Caco-2 (cell line): ENCODE measurements at regions not wholly inside any gene's neighbourhood (a gene's known extent, or its start where the extent isn't known, plus 50 kb on each side); places are given as distances from the start of the nearest gene placed in this dataset.

Experiments used
- BruUV-seq: library from RNA; stranded (reverse); fragments of 400-500 nt; replicated peaks from 2 replicates; lab custom pipeline; 2021; lab: Mats Ljungman, UMichigan
- CTCF ChIA-PET: fragments of 300-600 bp; sonication (Branson Sonifier 250); formaldehyde crosslinking; loops from one replicate; lab custom pipeline; 2022; ENCODE audit warnings: antibody characterized with exemption; lab: Charles Lee
- POLR2A ChIA-PET: fragments of 300-600 bp; sonication (Branson Sonifier 250); formaldehyde crosslinking; loops from one replicate; lab custom pipeline; 2022; ENCODE audit warnings: antibody characterized with exemption; lab: Charles Lee
- DNase-seq, 2 experiments: peaks; one replicate each; pipeline versions ENCODE4 v3.0.0 to v3.0.0-alpha.2; 2020 to 2022
- H3K27me3 ChIP-seq: replicated peaks from 2 replicates; pipeline ENCODE4 v1.6.0; 2011; ENCODE audit warnings: low read length; ENCODE audit not compliant: control insufficient read depth, insufficient read depth
- H3K36me3 ChIP-seq: 2 replicates; pipeline ENCODE4 v1.5.1; 2011; ENCODE audit warnings: low read length; ENCODE audit not compliant: control insufficient read depth, insufficient read depth
- H3K4me1 ChIP-seq: fragments of 250-450 bp; sonication (Bioruptor Pico); 2 replicates; pipeline ENCODE4 v1.5.1; 2020; ENCODE audit warnings: mild to moderate bottlenecking
- H3K4me3 ChIP-seq: 2 replicates; pipeline ENCODE4 v1.5.1; 2011; ENCODE audit warnings: low read depth, mild to moderate bottlenecking, control low read depth, low read length
- H3K9me3 ChIP-seq: fragments of 250-450 bp; sonication (Bioruptor Pico); 2 replicates; pipeline ENCODE4 v1.5.1; 2020; ENCODE audit warnings: mild to moderate bottlenecking, moderate library complexity
- H3K27ac Mint-ChIP-seq: one replicate; pipeline ENCODE4 v1.8.0; 2022; ENCODE audit warnings: mixed read lengths; ENCODE audit not compliant: unreplicated experiment
- H3K27me3 Mint-ChIP-seq: one replicate; pipeline ENCODE4 v1.8.0; 2022; ENCODE audit warnings: mixed read lengths; ENCODE audit not compliant: insufficient read depth, unreplicated experiment
- H3K36me3 Mint-ChIP-seq: one replicate; pipeline ENCODE4 v1.8.0; 2022; ENCODE audit warnings: mild to moderate bottlenecking, mixed read lengths; ENCODE audit not compliant: insufficient read depth, unreplicated experiment
- H3K4me1 Mint-ChIP-seq: one replicate; pipeline ENCODE4 v1.8.0; 2022; ENCODE audit warnings: low read depth, mixed read lengths; ENCODE audit not compliant: unreplicated experiment
- H3K4me3 Mint-ChIP-seq: one replicate; pipeline ENCODE4 v1.8.0; 2022; ENCODE audit warnings: mild to moderate bottlenecking, moderate library complexity, mixed read lengths; ENCODE audit not compliant: unreplicated experiment
- H3K9me3 Mint-ChIP-seq: one replicate; pipeline ENCODE4 v1.8.0; 2022; ENCODE audit warnings: mixed read lengths; ENCODE audit not compliant: unreplicated experiment
- intact Hi-C: fragments of 100-400 bp; cut with micrococcal nuclease; formaldehyde crosslinking; loops from one replicate; pipeline ENCODE4 v1.10.0; 2022; ENCODE audit not compliant: unreplicated experiment
- TF ChIP-seq, protein P1 (sequence below), 2 experiments: fragments of 200-600 bp in 1 of 2; IDR thresholded peaks; 1 replicate in 1 of 2; 2 replicates in 1 of 2; pipeline versions ENCODE4 v1.5.1 to v1.8.0; 2011 to 2022; ENCODE audit warnings: antibody characterized with exemption in 1 of 2, control low read depth in 1 of 2, inconsistent platforms in 1 of 2, low read depth in 1 of 2, low read length in 1 of 2, mild to moderate bottlenecking in 1 of 2, moderate library complexity in 1 of 2; ENCODE audit not compliant: insufficient read depth in 1 of 2, severe bottlenecking in 1 of 2, unreplicated experiment in 1 of 2

DNA sequence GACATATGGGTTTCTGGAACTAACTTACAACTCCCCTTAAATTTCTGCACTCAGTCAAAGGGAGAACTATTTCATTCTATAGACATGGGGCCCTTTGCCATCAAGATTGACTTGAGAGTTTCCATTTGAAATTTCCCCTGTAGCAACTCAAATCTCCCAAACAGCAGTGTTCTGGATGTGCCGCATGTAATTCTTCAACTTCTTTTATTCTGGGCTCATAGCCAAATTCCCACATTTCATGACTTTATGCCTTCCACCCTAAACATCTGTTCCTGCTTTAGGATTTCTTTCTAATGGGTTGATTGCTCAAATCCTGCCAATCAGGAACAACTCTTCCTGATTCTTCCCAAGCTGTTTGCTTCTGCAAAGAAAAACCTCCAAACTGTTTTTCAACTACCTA, 336.0 kb downstream of the TBC1D4 start:
- intact Hi-C loops: no loop called here
- H3K4me1 Mint-ChIP-seq: no peaks in the 10 kb centered on the region
- no peak overlapping the region for H3K4me3 ChIP-seq
- no peaks in the 10 kb centered on the region for H3K27me3 ChIP-seq
- H3K27ac Mint-ChIP-seq: no peak overlapping the region
- peaks cover 16% of the 10 kb centered on the region for H3K27me3 Mint-ChIP-seq
- TF ChIP-seq, protein P1, sequence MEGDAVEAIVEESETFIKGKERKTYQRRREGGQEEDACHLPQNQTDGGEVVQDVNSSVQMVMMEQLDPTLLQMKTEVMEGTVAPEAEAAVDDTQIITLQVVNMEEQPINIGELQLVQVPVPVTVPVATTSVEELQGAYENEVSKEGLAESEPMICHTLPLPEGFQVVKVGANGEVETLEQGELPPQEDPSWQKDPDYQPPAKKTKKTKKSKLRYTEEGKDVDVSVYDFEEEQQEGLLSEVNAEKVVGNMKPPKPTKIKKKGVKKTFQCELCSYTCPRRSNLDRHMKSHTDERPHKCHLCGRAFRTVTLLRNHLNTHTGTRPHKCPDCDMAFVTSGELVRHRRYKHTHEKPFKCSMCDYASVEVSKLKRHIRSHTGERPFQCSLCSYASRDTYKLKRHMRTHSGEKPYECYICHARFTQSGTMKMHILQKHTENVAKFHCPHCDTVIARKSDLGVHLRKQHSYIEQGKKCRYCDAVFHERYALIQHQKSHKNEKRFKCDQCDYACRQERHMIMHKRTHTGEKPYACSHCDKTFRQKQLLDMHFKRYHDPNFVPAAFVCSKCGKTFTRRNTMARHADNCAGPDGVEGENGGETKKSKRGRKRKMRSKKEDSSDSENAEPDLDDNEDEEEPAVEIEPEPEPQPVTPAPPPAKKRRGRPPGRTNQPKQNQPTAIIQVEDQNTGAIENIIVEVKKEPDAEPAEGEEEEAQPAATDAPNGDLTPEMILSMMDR (IDR thresholded peaks at IDR 0.05; ENCODE audit: insufficient read depth in 1 of 2, low read depth in 1 of 2, low read length in 1 of 2, severe bottlenecking in 1 of 2, unreplicated experiment in 1 of 2): no peak
- no TSS peak for BruUV-seq
- H3K9me3 ChIP-seq: no peaks in the 10 kb centered on the region
- no peak for DNase-seq
- H3K4me3 Mint-ChIP-seq: no peak overlapping the region
- ChIA-PET POLR2A (no interaction called here), CTCF (no interaction called here)
- no peaks in the 10 kb centered on the region for H3K36me3 ChIP-seq
- H3K4me1 ChIP-seq: no peaks in the 10 kb centered on the region
- no peaks in the 10 kb centered on the region for H3K9me3 Mint-ChIP-seq
- H3K36me3 Mint-ChIP-seq: no peaks in the 10 kb centered on the region

DNA sequence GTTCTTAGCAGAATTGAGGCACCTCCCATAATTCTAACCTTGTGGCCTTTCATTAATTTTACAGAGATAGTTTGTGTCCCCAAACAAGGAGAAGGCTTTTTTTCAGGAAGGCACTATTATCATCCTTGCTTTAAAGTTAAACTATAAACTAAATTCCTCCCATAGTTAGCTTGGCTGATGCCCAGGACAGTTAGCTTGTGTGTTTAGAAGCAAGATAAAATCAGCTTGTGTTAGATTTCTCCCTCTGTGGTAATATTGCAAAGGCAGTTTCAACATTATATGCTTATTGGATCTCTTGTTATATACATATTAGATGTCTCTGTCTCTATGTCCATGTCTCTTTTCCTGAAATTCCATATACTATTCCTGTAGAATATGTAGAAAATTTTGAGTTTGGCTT, 342.7 kb downstream of the TBC1D4 start:
- H3K9me3 ChIP-seq: 0 out of 2 replicates have a peak, but pooled peaks cover 8% of the 10 kb centered on the region
- Mint-ChIP-seq H3K9me3 (peaks cover 20% of the 10 kb centered on the region), H3K36me3 (no peaks in the 10 kb centered on the region), H3K4me1 (no peaks in the 10 kb centered on the region), H3K4me3 (no peak overlapping the region), H3K27me3 (peaks cover 5% of the 10 kb centered on the region), H3K27ac (no peak overlapping the region)
- TF ChIP-seq, protein P1 (IDR thresholded peaks at IDR 0.05; ENCODE audit: insufficient read depth in 1 of 2, low read depth in 1 of 2, low read length in 1 of 2, severe bottlenecking in 1 of 2, unreplicated experiment in 1 of 2): no peak
- no peaks in the 10 kb centered on the region for H3K4me1 ChIP-seq
- ChIA-PET POLR2A (no interaction called here), CTCF (no interaction called here)
- no TSS peak for BruUV-seq
- DNase-seq: no peak
- H3K4me3 ChIP-seq: no peak overlapping the region
- H3K27me3 ChIP-seq: no peaks in the 10 kb centered on the region
- H3K36me3 ChIP-seq: no peaks in the 10 kb centered on the region
- intact Hi-C loops: no loop called here

DNA sequence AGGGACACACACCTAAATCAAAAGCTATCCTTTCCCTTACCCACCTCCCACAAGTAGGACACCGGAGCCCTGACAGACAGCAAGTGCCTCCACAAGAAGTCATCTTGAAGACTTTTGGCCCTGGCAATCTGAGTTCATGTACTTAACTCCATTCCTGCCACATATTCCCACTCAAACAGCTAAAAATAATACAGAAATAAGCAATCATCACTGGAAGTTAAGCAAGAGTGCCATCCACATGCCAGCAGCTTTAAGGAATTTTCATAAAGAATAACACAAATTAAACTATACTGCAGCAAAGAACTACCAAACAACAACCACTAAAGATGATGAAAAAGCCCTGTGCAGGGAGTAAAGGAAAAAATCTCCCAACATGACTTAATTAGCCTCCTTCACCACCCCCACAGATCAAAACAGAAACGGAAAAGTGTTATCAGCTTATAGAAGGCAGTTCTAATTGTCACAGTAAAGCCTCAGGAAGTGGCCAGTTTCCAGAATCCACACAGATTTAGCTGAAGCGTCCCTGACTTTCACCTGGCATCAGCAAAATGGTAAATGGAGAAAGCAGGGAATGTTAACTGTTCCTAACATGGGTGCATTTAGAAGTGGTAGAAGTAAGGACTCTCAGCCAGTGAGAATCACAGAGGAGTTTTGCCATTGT, 343.9 kb downstream of the TBC1D4 start:
- Histone ChIP-seq H3K9me3 (0 out of 2 replicates have a peak, but pooled peaks cover 8% of the 10 kb centered on the region), H3K4me1 (no peaks in the 10 kb centered on the region), H3K36me3 (no peaks in the 10 kb centered on the region), H3K27me3 (no peaks in the 10 kb centered on the region), H3K4me3 (no peak overlapping the region)
- TF ChIP-seq, protein P1 (IDR thresholded peaks at IDR 0.05; ENCODE audit: insufficient read depth in 1 of 2, low read depth in 1 of 2, low read length in 1 of 2, severe bottlenecking in 1 of 2, unreplicated experiment in 1 of 2): no peak
- no peaks in the 10 kb centered on the region for H3K4me1 Mint-ChIP-seq
- intact Hi-C loops: no loop called here
- no peak overlapping the region for H3K27ac Mint-ChIP-seq
- H3K9me3 Mint-ChIP-seq: peaks cover 20% of the 10 kb centered on the region
- no peaks in the 10 kb centered on the region for H3K36me3 Mint-ChIP-seq
- DNase-seq: no peak
- ChIA-PET CTCF (no interaction called here), POLR2A (no interaction called here)
- BruUV-seq: no TSS peak
- no peak overlapping the region for H3K4me3 Mint-ChIP-seq
- H3K27me3 Mint-ChIP-seq: peaks cover 5% of the 10 kb centered on the region
